ENCODE measurements at regions not wholly inside any gene's neighbourhood (a gene's known extent, or its start where the extent isn't known, plus 50 kb on each side); places are given as distances from the start of the nearest gene placed in this dataset.

DNA sequence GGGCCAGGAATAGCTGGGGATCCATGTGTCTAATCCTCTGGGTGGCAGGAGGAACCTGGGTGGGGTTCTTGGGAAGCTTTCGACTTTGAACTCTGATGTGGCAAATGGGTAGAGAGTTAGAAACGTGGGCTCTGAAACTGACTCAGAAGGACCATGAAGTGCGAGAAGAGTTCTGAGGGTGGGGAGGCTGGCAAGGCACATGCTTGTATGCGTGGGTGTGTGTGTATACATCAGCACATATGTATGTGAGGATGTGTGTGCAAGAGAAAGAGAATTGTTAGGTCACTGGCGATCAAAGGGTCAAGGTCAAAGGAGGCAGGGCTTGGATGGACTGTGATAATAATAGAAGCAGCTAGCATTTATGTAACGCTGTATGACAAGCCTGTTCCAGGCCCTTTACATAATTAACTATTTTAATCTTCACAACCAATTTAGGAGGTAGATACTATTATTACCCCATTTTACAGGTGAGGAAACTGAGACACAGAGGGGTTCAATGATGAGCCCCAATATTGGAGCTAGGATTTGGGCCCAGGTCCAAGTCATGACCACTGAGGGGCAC is 84.5 kb upstream of the POU3F1 start:
- no peak for DNase-seq (ENCODE audit: low read depth)

DNA sequence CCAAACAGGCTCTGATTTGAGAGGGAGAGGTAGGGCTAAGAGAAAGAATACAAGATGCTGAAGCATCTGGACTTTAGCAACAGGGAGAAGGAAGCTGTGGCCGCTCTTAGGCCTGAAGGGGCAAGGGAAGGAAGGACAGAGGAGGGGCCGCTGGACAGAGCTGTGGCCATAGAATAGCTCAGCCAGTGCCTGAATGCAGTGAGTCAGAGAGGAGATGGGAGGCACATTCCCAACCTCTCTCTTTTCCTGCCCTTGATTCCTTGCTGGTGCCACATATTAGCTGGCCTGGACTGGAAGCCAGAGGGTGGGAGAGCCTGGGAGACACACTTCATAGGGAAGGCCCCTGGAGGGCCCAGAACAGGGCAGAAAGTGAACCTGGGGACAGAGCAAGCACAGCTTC is 83.4 kb upstream of the POU3F1 start:
- no peak for DNase-seq (ENCODE audit: low read depth)

DNA sequence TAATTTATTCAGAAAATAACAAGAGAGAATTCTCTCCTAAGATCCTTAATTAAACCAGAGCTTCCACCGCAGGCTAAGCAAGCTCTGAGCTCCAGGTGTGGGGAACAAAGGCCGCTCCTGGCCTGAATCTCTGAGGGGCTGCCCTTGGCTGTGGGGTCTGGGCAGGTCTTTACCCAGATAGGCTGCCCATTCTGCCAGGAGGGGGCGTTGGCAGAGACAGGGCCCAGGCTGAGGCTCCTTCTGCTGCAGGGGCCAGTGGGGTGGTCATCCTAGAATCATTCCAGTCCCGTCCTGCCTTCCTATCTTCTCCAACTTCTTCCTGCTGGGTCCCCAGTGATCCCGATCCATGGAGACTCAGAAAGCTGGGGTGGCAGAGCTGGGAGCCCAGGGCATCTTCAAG is 82.9 kb upstream of the POU3F1 start:
- DNase-seq (ENCODE audit: low read depth), result no peak

DNA sequence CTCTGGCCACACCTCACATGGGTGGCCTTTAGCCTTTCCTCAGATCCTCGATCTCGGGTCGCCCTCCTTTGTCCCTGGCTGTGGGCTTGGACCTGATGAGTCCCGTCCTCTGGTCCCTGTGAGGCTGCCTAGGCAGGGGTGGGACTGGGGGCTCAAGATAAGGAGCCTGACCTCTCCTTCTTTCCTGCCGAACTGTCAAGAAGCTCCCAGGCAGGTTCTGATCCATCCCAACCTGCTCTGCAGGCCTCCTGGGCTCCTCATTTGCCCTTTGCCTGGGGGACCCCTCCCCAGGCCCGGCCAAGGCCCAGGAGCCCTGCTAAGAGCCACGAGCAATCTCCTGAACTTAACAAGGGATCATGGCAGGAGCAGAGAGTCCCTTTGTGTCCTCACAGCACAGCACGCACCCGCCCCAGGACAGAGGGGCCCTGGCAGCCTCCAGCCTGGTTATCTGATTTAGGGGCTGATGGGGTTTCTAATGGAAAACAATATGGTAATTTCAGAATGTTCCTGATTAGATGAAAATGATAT is 82.4 kb upstream of the POU3F1 start:
- DNase-seq (ENCODE audit: low read depth), result no peak

DNA sequence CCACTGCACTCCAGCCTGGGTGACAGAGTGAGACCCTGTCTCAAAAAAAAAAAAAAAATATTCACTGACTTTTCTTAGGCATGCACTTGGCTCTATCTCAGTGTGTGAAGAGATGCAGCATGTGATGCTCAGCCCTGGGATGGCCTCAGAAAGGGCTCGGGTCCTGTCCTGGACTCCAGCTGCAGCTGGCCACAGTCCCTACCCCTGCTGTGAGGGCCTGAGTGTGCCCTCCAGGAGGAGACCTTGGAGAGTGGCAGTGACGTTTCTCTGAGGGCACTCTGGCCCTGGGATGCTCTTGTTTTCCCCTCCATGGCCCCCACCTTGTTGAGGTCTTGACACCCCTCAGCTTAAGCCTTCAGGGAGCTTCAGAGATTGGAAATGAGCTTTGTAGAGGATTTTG is 81.9 kb upstream of the POU3F1 start:
- no peak for DNase-seq (ENCODE audit: low read depth)

DNA sequence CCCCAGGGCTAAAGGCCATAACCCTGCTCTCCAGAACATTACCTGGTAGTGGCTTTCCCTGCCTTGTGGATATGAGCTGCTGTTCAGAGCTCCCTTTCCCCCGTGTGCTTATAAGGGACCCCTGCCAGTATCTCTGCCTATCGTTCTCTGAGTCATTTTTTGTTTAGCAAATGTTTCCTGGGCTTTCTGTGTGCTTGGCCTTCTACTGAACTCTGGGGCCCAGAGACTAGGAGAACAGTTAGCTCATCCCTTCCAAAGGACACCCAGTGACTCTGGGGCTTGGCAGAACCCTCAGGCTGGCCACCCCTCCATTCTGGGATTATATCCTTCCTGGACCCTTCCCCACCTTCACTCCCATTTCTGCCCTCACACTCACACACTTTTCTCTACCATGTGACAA is 80.8 kb upstream of the POU3F1 start:
- DNase-seq (ENCODE audit: low read depth), result no peak

DNA sequence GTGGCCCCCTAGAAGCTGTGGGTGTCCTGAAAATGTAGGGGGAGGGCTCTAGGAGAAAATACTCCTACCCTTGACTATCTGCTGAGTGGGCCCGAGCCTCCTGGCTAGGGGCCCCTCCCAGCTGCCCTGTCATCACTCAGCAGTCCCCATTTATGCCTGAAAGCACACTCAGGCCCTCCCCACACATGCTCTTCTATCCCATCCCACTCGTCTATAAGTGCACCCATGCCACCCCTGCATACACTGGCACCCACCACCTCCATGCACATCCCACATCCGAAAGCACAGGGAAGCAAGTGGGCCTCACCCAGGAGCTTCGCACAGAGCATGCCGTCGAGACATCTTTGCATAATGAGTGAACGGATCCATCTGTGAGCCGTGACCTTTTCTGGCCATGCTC is 80.4 kb upstream of the POU3F1 start:
- no peak for DNase-seq (ENCODE audit: low read depth)

DNA sequence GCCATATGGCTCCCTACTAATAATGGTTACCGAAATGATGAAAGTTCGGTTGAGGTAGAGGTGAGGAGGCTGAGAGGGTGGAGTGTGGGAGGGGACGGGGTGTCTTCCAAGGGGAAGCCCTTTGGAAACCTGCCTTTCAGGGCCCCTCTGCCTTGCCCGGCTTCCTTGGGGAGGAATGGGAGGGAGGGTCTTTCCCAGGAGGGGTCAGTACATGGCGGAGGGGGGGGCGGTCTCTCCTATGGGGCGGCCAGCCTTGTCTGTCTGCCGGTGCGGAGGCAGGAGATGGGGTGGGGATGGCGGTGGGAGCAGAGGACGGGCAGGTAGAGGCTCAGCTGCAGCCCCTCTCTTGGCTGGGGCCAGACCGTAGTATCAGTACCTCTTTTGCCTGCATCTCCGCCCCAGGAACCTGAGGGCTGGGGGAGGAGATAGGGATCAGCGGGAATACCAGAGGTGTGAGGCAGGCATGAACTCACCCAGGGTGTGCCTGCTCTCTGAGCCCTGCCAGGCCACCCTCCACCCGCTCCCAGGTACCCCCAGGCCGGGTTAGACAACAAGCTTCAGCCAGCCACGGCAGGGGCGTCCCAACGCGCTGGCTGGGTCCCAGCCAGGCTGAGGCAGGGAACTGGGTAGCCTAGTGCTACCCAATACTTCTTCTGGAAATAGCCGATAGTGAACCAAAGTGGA is 79.4 kb upstream of the POU3F1 start:
- no peak for DNase-seq (ENCODE audit: low read depth)

DNA sequence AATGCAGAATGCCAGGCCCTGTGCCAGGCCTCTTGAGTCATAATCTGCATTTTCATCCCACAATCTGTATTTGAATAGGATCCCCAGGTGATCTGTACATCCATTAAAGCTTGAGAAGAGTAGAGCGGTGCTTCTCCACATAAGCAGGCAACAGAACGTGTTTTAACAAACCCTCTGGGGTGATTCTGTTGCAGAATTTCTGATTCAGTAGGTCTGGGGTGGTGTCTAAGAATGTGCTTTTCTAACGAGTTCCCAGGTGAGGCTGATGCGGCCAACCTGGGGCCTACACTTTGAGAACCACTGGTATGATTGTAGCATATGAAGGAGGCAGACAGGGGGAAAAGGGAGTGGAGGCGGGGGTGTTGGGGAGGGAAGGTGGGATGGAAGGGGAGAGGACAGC is 78.4 kb upstream of the POU3F1 start:
- no peak for DNase-seq (ENCODE audit: low read depth)

DNA sequence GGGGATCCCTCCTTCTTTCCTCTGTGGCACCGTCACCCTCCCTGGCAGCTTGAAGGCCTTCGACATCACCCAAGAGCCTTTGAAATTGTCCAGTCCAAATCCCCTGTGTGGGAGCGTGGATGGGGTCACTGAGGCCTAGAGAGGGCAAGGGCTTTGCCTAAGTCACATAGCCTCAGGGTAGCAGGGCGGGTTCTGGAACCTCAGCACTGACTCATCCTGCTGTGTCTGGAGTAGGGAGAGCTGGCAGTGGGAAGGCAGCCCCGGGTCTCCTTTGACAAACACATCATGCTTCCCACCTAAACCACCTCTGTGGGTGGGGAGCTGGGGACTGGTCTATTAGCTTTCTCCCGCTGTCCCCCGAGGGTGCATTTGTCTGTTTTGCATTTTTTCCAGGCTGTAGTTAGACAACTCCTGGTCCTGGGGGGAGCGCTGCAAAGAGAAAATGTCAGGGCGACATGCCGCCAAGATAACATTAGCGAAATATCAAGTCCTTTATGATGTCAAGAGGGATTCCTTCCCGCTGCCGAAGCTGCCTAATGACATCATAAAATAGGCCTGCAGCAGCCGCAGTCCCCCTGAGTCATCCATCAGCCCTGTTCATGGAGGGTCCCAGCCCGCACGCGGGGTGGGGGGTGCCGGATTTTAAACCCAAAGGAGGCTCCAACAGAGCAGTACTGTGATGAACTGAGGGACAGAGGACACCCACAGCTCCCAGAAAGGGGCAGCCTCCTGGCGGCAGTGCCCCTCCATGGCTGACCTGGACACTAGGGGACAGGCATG is 77.0 kb upstream of the POU3F1 start:
- DNase-seq (ENCODE audit: low read depth), result no peak

DNA sequence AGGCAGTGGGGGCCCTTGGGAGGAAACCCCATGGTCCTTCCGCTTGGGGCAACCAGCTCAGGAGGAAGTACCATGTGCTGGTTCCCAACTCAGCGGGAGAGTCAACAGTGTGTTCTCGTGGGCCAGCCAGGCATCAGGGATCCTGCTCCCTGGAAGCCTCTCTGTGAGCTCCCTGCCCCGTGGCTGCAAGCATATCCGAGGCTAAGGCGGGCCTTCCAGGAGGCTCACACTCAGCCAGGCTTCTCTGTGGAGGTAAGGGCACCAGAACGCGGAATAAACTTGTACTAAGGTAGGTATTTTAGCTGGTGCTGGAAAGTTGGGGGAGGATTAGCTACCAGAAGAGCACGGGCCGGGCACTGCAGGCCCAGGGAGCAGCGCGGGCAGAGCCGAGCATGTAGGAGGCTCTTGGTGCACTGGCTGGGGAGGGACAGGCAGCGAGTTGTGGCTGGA is 74.7 kb upstream of the POU3F1 start:
- DNase-seq (ENCODE audit: low read depth), result no peak

DNA sequence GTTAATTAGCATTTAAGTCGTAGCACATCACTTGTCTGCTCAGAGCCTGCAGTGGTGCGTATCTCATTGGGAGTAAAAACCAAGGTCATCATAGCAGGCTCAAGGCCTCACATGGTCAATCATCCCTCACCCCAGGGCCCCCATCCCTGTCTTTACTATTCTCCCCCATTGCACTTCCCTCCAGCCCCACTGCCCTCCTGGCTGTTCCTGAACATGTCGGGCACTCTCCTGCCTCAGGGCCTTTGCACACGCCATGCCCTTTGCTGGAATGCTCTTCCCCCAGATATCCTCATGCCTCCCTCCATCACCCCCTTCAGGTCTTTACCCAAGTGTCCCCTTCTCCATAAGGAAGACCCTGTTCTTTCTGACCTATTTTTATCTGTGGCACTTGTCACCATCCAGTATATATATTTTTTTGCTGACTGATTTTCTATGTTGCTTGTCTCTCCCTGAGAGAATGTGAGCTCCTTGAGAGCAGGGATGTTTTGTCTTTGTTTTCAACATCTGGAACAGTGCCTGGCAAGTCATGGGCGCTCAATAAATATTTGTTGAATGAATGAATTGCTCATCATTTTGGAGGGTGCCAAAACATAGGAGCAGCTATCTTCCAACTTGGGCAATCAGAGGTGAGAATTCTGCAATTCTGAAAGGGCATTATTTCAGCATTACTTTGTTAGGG is 74.1 kb upstream of the POU3F1 start:
- DNase-seq (ENCODE audit: low read depth), result no peak

DNA sequence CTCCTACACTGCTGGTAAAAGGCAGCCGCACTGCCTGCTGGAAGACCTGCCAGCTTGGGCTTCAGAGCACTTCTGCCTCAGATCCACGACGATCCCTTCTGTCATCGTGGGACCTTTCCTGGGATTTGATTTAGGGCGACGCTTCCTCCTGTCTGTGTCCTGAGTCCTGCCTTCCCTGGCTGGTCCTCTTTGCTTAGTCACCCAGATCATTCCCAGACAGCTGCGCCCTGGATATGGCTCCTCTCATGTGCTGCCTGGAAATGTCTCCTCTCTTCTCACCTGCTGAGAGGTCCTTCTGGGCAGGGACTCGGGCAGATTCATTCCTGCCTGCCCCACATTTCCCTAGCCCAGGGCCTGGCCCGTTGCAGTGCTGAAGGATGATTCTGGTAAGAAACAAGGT is 72.4 kb upstream of the POU3F1 start:
- no peak for DNase-seq (ENCODE audit: low read depth)

DNA sequence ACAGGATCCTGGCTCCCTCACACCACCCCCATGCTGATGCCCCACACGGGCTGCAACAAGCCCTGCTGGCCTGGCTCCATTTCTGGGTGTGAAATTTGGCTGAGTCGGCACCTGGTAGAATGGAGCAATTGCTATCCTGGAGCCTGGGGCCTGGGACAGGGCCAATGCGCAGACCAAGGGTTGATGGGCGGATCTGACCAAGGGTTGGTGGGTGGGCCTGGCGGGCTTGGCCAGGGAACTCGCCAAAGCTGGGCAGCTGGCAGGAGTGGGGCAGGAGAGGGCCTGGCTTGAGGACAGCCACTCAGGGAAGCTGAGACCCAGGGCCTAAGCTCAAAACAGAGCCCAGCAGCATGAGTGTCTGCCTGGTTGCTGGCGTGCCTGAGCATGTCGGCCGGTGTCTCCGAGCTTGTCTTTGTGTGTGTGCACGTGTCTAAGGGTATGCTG is 70.9 kb upstream of the POU3F1 start:
- no peak for DNase-seq (ENCODE audit: low read depth)

DNA sequence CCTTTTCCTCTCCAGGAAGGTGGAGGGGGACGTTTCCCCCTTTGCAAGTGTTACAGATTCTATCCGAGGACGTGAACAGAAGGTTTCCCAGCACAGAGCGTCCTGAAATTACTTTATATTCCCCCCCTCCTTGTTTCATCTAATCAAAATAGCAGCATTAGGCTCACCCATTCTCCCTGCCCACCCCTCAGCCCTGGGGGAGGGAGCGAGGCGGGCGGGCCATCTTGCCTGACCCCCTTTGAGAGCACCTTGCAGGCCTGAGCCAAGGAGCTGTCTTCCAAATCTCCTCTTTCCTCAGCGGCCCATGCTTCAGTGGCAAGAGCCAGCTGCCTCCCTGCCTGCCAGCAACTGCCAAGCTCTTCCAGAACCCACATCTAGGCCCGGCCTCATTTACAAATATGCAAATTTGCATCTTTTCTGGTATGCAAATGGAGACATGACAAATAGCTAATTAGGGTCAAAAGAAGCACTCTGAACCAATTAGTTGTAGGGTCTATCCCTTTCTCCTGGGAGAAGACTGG is 69.1 kb upstream of the POU3F1 start:
- DNase-seq (ENCODE audit: low read depth), result no peak

DNA sequence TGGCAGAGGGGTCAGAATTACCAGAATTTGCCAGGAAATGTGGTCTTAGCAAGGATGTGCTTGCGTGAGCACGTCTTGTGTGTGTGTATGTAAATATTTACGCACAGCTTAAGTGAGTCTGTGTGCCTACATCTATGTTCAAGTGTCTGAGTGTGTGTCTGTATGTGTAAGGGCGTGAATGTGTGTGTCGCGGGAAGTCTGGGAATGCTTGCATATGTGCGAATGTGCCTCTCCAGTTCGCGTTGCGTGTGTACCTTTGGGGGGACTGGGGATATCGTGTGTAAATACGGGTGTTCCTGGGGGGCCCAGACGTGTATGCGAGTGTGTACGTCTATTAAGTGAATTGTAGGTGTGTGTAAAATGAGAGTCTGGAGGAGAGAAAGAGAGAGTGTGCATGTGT is 68.6 kb upstream of the POU3F1 start:
- no peak for DNase-seq (ENCODE audit: low read depth)

DNA sequence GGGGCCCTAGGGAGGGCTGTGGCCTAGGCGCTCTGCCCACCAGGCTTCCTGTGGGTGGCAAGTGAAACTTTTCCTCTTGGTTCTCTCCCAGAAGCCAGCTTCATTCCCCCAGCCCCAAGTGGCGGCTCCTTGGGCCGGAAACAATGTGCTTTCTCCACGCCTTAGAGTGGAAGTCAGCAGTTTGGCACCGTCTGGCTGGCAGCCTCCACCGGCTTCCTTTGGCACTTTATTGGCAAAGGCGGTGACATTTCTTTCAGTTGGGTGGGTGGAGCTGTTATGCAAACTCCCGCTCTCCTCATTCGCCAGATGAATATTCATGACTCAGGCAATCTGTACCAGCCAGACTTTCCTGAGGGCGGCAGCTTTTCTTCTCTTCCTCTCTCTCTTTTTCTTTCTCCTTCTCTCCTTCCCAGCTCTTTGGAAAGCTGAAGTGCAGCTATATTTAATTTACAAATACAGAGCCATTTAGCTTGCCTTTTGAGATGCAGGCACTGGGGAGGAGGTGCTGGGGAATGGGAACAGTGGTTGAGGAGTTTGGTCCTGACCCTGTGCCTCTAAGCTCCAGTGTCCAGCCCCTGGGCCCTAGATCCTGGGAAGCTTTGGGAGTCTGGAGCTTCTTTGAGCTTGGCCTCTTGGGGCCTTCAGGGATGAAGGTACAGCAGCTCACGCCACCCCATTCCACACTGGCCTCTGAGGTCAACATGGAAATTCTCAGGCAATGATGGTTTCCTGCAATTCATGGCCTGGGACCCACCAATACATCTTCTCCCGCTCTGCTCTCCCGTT is 67.8 kb upstream of the POU3F1 start:
- DNase-seq (ENCODE audit: low read depth), result no peak

DNA sequence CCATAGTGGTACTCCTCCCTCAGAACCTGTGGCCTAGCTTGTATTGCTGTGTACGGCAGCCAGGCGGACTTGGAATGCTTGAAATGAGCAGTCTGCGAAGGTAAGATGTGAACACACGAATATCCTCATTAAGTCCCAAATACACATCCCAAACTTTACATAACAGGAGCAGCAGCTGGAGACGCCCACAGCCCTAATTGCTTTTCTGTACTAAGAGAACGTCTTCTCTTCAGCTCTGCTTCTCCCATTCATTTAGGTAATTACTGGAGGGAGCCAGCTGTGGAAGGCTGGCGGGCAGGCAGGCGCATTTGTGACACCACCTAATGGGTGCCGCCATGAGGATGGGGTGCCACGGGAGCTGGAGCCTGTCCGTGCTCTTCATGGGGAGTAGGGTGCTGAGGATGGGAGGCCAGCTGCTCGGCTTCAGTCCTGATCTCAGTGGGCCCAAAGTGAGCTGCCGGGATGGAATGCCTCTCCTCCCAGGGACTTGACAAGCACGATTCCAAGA is 66.6 kb upstream of the POU3F1 start:
- no peak for DNase-seq (ENCODE audit: low read depth)

DNA sequence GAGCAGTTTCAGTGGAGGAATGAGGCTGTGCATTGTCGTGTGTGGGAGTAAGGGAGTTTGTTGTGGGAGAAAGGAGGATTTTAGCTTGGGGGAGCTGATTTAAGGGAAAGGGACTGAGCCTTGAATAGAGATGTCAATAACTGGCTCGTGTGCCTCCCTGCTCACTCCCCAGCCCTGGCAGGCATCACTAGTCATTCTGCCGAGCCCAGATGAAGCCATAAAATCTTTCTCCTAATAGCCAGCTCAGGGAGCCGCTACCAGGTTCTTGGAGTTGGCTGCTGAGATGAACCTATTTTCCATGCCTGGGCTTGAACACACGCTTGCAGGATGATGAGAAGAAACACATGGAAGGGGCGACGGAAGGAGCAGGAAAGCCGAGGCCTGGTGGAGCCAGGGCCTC is 65.0 kb upstream of the POU3F1 start:
- no peak for DNase-seq (ENCODE audit: low read depth)

DNA sequence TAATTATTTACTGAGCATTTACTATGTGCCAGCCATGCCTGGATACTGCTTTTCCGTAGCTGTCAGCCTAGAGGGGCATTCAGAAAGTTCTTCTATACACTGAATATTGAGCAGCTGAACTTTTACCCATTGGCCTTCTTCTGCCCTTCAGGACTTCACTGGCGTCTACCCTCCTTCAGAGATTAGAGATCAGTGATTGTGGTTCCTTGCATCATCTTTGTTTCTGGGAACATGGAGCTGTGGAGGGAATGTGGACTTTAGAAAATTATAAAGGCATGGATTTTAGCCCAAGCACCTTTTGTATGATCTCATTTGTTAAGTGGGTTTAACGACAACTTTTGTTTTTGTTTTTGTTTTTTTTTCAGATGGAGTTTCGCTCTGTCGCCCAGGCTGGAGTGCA is 58.7 kb upstream of the POU3F1 start:
- no peak for DNase-seq (ENCODE audit: low read depth)

DNA sequence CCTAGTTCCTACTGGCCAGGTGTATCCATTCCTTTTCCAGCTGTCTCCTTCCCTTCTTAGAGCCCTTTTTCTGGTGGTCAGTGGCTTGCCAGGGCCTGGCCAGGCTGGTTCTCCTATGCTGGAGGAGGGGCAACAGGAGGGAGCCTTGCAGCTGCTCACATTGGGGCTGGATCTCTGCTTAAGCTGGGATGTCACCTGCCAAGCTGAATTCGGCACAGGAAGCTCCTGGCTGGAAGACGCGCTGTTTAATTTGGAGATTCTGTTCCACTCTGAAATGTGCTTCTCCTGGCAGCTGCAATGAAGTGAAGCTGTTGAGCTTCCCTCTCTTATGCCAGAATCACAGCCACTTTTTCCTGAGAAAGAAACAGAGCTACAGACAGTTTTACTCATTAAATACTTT is 56.0 kb upstream of the POU3F1 start:
- DNase-seq (ENCODE audit: low read depth), result no peak

Data from GM04504 (cell line).